ENCODE measurements at regions not wholly inside any gene's neighbourhood (a gene's known extent, or its start where the extent isn't known, plus 50 kb on each side); places are given as distances from the start of the nearest gene placed in this dataset.

- TF ChIP-seq SKIL (IDR thresholded peaks at IDR 0.05; ENCODE audit: low read depth, poor library complexity, severe bottlenecking) (no peak), USF2 (IDR thresholded peaks at IDR 0.05; ENCODE audit: borderline replicate concordance, low read depth, low read length) (no peak)
Observed at GRCh38 chr13:40275155-40275554, 391.3 kb downstream of the FOXO1 start (continued).

- no peak overlapping the region for H3K4me2 ChIP-seq (ENCODE audit: control insufficient read depth, insufficient read depth)
- 0% methylated on average over 3 of the region's 3 CpGs for WGBS (ENCODE audit: insufficient coverage, insufficient replicate concordance, low lambda C conversion rate, missing lambda C conversion rate)
Observed at GRCh38 chr13:40275636-40276035, 390.8 kb downstream of the FOXO1 start.

More at GRCh38 chr13:40275636-40276035, 390.8 kb downstream of the FOXO1 start:
- DNase-seq (ENCODE audit: low read depth, low spot score) (no peak), FAIRE-seq (no peak), ATAC-seq (no peak)
- Histone ChIP-seq H4K20me1 (ENCODE audit: control insufficient read depth, insufficient read depth) (no peaks in the 10 kb centered on the region), H3K4me1 (ENCODE audit: control insufficient read depth, insufficient read depth, low read length) (peaks cover 5% of the 10 kb centered on the region; the same call in 1 of the 2 replicates), H3K9me3 (replicated peaks; ENCODE audit: control insufficient read depth, insufficient read depth, low read length) (no peaks in the 10 kb centered on the region), H3K36me3 (ENCODE audit: control insufficient read depth in 2 of 2, insufficient read depth in 2 of 2, low read length in 1 of 2) (no peaks in the 10 kb centered on the region), H3K27ac (ENCODE audit: control insufficient read depth, insufficient read depth) (no peak overlapping the region), H3K4me3 (no peak overlapping the region), H3K79me2 (ENCODE audit: control insufficient read depth, insufficient read depth, low read length) (no peaks in the 10 kb centered on the region), H3K9ac (ENCODE audit: control insufficient read depth, insufficient read depth, low read length) (no peak overlapping the region), H2AFZ (ENCODE audit: control insufficient read depth, low read depth, low read length) (no peak overlapping the region), H3K27me3 (replicated peaks in 1 of 2; ENCODE audit: control insufficient read depth in 2 of 2, insufficient read depth in 2 of 2, low read length in 1 of 2) (peaks cover 0 to 3% of the 10 kb centered on the region in 2 experiments; a peak in 2 of 4 replicates)
- in situ Hi-C loops (cut with MboI) (no loop called here), intact Hi-C loops (cut with micrococcal nuclease; ENCODE audit: unreplicated experiment) (no loop called here)
- no TSS peak for BruUV-seq (replicated peaks)
- ChIA-PET POLR2A (no interaction called here), RAD21 (ENCODE audit: unreplicated experiment) (no interaction called here), CTCF (no interaction called here), SMC1A (ENCODE audit: uncharacterized antibody, unreplicated experiment) (no interaction called here)
- TF ChIP-seq CEBPZ (IDR thresholded peaks at IDR 0.05; ENCODE audit: low read depth, low read length) (no peak), HDAC2 (IDR thresholded peaks at IDR 0.05) (no peak), CHD4 (IDR thresholded peaks at IDR 0.05) (no peak), ZBED1 (IDR thresholded peaks at IDR 0.05; ENCODE audit: borderline replicate concordance) (no peak), ZNF24 (IDR thresholded peaks at IDR 0.05) (no peak), MEF2B (IDR thresholded peaks at IDR 0.05; ENCODE audit: partially characterized antibody, poor library complexity, severe bottlenecking) (no peak), SRF (IDR thresholded peaks at IDR 0.05; ENCODE audit: low read depth in 2 of 2, low read length in 2 of 2) (no peak), BRCA1 (IDR thresholded peaks at IDR 0.05; ENCODE audit: low read depth, low read length) (no peak), TCF7 (IDR thresholded peaks at IDR 0.05; ENCODE audit: borderline replicate concordance) (no peak), IKZF2 (IDR thresholded peaks at IDR 0.05) (no peak), EED (IDR thresholded peaks at IDR 0.05; ENCODE audit: low read depth) (no peak), CREB1 (IDR thresholded peaks at IDR 0.05; ENCODE audit: low read depth) (no peak), E4F1 (IDR thresholded peaks at IDR 0.05; ENCODE audit: borderline replicate concordance, partially characterized antibody) (no peak)
